NCI-H1092 (cell line): ENCODE measurements at regions not wholly inside any gene's neighbourhood (a gene's known extent, or its start where the extent isn't known, plus 50 kb on each side); places are given as distances from the start of the nearest gene placed in this dataset.
"Not testable (repeated sequence)": the region's sequence is repeated elsewhere in the genome, so short reads cannot be mapped to it uniquely, and the experiment has no call there.

ENCODE experiments used
- DNase-seq: peaks from one replicate; lab custom pipeline; 2025; lab: John Stamatoyannopoulos, UW

DNA sequence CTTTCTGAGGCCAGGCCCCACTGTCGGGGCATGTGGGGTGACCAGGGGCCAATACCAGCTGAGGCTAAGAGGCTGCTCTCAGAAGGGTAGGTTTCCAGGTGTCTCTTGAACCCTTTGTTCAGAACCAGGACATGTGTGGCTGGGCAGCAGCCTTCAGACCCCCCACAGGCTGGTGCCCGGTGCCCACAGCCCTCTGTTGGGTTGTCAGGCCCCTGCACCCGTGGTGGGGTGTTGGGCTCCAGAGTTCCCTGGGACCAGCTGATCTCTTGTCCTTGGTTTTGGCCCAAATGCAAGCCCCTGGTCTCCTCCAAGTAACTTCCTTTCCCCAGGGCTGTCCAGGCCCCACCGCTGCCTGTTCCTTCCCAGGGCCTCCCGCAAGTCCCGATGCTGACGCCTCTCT, 226.0 kb downstream of the TMEM121 start:
- DNase-seq, result not testable (repeated sequence)

DNA sequence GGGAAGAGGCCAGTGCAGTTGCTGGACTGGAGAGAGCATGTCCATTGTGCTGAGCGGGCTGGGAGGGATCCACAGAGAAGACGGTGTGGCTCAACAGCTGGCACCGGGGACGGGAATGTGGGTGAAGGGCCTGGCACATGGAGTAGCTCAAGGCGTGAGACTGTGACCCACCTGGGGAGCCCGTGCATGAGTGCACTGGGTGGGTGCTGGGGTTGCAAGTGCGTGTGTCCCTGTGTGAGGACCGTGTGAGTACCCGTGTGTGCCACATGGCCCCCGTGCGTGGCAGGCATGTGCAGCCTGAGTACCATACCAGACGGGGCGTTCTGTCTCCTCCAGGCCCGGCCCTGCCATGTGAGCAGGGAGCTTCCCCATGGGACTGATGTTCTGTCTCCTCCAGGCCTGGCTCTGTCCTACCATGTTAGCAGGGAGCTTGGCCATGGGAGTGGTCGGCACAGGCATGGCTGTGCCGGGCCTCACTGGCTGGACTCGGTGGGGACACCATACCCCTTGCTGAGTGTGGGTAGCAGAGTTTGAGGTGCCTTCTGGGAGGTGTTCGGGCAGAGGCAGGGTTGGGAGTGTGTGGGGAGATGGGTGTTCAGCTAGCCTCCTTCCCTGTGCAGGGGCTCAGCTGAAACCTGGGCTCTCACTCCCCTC, 234.4 kb downstream of the TMEM121 start:
- DNase-seq, result no peak

DNA sequence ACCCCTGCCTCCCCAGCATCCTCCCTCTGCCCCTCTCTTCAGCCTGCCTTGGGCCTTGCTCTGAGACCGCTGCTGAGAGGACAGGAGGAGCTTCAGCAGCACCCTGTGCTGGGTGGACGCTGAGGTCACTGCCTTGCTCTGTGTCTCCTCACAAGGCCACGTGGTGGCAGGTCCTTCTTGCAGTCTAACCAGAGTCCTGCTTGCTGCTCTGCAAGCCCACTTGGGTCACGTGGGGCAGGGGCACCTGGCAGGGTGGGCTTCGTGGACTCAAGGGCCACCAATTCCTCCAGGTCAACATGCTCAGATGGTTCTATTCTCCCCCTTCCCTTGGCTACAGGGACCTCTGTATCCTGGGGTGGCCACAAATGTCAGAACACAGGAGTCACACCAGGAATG, 235.0 kb downstream of the TMEM121 start:
- DNase-seq, result not testable (repeated sequence)

DNA sequence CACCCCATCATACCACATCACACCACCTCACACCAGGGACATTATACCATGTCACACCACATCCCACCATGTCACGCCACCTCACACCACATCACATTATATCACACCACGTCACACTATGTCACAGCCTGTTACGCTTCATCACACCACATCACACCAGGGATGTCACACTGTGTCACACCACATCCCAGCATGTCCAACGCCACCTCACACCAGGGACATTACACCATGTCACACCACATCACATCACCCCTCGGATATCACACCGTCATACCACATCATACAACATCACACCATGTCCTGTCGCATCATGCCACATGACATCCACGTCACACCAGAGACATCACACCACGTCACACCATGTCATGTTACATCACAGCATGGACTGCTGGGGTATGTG, 235.5 kb downstream of the TMEM121 start:
- no peak for DNase-seq

DNA sequence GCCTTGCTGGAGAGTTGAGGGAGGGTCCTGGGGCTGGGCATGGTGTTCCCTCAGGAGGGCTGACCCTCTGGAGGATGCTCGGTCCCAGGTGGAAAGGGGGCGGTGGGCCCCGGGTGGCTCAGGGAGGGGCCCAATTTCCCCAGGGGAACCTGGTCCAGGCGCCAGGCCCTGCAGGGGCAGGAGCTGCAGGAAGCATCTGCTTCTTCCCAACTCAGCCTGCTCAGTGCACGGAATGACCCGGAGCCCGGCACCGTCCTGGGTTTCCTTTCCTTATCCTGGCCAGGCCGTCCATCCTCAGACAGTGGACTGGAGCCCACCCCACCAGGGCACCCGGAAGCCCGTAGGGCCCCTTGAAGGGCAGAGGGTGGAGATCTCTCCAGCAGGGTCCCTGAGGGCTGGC, 235.9 kb downstream of the TMEM121 start:
- not testable (repeated sequence) for DNase-seq

DNA sequence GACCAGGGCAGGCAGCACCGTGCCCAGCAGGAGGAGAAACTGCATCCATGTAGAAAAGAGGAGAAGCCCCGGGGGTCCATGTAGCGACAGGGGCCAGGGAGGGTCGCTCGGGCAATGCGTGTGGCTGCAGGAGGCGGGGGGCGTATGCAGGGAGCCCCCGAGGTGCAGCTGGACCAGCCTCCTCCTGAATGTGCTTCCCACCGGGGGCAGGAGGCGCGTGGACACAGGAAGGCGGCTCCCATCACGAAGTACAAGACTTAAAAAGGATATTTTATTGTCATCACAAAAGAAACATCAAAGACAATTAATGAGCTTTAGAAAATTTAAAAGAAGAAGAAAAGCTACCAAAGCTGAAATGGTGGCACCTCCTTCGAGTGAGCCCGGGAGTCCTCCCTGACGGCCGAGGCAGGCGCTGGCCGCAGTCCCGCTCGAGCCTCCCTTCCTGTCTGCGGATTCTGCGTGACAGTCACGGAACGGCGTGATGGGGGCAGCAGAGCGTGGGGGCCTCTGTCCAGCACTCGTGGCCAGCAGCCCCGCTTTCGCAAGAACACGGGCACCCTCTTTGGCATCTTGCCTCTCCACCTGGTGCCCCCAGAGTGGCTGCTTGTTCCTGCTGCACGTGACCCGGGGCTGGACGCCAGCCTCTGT, 238.0 kb downstream of the TMEM121 start:
- DNase-seq, result not testable (repeated sequence)

DNA sequence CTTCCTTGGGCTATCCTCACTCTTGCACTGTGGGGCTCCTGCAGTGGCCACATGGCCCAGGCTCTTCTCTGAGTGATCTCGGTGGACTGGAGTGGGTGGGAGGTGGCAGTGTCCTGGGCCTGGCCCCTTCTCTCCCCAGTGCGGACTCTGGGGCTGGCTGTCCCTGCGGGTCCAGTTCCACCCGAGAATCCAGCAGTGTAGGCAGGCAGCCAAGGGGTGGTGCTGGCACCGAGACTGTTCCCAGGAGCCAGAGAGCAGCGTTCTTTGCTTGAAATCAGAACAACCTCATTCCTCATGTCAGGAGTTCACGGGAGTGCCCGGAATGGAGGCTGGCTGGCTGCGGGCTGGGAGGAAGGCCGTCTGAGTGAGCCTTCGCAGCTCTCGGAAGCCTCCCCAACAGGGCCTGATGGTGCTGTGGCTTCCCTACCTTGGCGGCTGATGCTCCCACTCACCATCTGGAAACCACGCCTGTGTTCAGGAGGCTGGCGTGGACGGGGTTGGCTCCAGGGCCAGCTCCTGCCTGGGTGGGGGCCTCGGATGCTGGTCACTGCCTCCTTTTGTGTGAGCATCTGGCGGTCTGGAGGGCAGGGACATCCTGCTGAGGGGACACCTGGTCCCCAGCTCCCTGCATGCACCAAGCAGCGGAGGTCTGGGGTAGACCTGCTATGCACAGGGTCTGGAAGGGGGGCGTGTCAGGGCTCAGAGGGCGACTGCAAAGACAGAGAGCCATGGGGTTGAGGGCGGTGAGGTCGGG, 238.9 kb downstream of the TMEM121 start:
- DNase-seq, result not testable (repeated sequence)

DNA sequence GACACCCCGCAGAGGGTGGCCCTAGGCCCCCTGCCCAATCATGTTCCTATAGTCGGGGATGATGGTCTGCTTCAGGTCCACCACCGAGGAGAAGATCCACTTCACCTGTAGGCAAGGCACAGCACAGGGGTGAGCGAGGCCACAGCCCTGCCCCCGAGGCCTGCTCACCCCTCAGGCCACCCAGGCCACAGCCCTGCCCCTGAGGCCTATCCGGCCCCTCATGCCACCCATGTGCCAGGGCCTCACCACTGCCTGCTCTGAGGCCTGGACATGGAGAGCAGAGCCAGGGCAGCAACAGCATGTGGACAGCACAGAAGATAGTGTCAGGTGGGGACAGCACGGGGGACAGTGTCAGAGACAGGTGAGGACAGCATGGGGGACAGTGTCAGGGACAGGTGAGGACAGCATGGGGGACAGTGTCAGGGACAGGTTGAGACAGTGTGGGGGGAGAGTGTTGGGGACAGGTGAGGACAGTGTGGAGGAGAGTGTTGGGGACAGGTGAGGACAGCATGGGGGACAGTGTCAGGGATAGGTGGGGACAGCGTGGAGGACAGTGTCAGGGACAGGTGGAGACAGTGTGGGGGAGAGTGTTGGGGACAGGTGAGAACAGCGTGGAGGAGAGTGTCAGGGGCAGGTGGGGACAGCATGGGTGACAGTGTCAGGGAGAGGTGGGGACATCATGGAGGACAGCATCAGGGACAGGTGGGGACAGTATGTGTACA, 239.7 kb downstream of the TMEM121 start:
- DNase-seq, result no peak

DNA sequence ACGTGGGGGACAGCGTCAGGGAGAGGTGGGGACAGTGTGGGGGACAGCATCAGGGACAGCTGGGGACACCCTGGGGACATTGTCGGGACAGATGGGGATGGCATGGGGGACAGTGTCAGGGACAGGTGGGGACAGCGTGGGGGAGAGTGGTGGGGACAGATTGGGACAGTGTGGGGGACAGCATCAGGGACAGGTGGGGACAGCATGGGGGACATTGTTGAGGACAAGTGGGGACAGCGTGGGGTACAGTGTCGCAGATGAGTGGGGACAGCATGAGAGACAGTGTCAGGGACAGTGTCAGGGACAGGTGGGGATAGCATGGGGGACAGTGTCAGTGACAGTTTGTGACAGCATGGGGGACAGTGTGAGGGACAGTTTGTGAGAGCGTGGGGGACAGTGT, 240.9 kb downstream of the TMEM121 start:
- DNase-seq, result no peak

DNA sequence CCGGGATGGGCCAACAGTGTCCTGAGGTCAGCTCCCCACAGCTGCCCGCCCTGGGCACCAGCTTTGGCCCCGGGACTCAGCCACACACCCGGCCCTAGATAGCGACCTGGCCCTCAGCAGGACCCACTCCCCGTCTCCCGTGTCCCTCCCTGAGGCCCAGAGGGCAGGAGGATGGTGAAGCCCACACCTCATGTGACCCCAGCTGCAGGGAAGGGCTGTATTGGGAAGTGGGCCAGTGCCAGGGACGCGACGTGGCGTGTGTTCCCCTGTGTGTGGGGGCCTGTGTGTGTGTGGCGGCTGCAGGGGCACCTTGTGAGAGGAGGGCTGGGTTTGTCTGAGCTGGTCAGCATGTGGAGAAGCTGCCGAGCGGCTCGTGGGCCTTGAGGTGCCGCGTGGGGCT, 241.7 kb downstream of the TMEM121 start:
- DNase-seq, result not testable (repeated sequence)

DNA sequence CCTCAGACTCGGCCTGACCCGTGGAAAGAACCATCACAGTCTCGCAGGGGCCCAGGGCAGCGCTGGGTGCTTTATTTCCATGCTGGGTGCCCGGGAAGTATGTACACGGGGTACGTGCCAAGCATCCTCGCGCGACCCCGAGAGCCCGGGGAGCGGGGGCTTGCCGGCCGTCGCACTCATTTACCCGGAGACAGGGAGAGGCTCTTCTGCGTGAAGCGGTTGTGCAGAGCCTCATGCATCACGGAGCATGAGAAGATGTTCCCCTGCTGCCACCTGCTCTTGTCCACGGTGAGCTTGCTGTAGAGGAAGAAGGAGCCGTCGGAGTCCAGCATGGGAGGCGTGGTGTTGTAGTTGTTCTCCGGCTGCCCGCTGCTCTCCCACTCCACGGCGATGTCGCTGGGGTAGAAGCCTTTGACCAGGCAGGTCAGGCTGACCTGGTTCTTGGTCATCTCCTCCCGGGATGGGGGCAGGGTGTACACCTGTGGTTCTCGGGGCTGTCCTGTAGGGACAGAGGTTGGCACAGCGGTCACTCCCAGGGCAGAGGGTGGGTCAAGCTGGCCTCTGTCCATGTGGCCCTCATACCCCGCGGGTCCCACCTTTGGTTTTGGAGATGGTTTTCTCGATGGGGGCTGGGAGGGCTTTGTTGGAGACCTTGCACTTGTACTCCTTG, 242.8 kb downstream of the TMEM121 start:
- DNase-seq, result not testable (repeated sequence)

DNA sequence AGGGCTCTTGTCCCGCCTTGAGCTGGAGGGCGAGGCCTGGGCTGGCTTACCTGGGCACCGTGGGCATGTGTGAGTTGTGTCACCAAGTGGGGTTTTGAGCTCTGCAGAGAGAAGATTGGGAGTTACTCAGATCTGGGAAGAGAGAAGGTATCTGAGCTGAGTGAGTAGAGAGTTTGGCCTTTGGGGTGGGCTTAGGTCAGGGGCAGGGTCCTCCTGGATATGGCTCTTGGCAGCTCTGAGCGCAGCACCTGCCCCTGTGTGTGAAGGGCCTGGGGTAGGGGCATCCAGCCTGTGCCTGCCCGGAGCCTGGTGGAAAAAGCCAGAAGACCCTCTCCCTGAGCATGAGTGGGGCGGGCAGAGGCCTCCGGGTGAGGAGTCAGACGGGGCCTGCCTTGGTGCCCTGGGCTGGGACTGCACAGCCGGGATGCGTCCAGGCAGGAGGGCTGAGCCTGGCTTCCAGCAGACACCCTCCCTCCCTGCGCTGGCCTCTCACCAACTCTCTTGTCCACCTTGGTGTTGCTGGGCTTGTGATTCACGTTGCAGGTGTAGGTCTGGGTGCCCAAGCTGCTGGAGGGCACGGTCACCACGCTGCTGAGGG, 244.3 kb downstream of the TMEM121 start:
- not testable (repeated sequence) for DNase-seq

DNA sequence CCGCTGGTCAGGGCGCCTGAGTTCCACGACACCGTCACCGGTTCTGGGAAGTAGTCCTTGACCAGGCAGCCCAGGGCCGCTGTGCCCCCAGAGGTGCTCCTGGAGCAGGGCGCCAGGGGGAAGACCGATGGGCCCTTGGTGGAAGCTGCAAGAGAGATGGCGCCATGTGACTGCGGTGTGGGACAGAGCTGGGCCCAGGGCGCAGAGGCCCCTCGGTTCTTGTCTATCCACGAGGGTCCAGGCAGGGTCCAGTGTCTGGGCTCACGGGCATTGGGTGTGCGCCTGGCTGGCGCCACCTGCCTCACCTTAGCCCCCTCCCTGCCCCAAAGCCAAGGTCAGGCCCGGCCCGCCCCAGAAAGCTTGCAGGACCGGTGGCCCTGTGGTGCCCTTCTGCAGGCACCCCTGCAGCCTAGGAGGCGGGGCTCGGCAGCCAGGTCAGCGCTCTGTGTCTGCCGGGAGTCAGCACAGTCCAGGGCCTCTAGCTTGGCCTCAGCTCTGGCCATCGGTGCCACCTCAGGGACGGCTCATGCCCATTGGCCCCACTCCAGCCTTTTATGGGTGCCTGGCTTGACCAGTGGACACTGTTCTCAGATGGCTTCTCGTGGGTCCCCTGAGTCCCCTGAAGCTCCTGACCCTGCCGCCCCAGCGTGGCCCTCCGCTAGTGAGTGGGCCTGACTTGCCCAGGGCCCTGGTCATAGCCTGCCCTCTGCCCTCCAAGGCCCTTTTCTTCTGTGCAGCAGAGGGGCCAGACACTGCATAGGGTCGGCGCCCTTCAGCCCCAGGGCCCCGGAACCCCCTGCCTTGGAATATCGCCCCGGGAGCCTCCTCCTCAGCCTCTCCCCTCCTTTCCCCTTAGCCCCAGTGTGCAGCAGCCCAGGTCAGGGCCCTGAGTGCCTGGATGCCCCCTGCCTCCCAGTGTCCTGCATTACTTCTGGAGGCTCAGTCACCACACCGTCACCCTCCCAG, 245.2 kb downstream of the TMEM121 start:
- DNase-seq, result not testable (repeated sequence)

DNA sequence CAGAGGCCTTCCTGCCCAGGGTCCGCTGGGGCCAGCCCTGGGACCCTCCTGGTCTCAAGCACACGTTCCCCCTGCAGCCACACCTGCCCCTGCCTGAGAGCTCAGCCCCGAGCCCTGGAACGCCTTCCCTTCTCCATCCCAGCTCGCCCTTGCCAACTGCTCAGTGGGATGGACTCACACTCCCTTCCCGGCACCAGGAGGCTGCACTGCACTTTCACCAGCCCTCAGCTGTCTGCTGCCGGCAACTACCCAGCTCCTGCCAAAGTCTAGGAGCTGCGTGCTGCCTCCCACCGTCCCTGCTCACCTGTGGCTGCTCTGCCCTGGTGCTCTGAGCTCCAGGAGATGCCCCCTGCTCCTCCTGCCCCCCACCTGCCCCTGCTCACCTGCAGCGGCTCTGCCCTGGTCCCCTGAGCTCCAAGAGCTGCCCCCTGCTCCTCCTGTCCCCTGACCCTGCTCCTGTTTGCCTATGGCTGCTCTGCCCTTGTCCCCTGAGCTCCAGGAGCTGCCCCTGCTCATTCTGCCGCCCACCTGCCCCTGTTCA, 246.4 kb downstream of the TMEM121 start:
- not testable (repeated sequence) for DNase-seq

DNA sequence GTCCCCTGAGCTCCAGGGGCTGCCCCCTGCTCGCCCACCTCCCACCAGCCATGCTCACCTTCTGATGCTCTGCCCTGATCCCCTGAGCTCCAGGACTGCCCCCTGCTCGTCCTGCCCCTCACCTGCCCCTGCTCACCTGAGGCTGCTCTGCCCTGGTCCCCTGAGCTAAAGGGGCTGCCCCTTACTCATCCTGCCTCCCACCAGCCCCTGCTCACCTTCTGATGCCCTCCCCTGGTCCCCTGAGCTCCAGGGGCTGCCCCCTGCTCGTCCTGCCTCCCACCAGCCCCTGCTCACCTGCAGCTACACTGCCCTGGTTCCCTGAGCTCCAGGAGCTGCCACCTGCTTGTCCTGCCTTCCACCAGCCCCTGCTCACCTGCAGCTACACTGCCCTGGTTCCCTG, 247.2 kb downstream of the TMEM121 start:
- DNase-seq, result no peak

DNA sequence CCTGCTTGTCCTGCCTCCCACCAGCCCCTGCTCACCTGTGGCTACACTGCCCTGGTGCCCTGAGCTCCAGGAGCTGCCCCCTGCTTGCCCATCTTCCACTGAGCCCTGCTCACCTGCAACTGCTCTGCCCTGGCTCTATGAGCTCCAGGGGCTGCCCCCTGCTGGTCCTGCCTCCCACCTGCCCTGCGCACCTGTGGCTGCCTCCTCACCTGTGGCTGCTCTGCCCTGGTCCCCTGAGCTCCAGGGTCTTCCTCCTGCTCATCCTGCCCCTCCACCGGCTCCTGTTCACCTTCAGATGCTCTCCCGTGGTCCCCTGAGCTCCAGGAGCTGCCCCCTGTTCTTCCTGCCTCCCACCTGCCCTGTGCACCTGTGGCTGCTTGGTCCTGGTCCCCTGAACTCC, 247.6 kb downstream of the TMEM121 start:
- DNase-seq, result no peak

DNA sequence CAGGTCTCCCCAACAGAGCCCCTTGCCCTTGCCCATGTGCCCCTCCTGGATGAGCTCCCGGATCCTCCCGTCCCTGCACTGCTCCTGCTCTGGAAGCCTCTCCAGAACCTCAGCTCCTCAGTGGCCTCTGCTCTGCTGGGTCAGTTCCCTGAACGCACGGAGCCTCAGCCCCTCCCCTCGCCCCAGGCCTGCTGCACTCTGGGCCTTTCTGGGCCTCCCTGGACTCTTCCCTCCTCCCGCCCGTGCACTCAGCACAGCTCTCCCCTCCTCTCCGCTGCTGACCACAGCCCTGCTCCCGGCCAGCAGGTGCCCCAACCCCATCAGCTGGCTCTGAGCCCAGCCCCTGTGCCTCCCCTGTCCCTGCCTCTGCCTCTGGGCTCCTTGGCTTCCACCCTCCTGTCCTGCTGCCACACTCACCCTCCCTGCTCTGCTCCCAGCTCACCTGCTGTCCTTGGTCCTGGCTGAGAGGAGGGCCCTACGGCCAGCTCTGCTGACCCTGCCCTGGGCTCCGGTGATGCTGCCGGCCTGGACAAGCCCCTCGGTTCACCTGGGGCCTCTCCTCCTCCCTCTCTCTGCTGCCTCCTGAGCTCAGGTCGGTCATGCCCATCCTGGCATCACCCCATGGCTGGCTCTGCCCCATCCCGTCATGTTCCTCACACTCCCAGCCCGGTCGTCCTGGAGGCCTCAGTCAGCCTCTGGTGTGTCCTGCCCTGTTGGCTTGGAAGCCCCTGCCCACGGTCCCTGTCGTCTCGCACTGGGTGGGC, 248.4 kb downstream of the TMEM121 start:
- DNase-seq, result not testable (repeated sequence)

DNA sequence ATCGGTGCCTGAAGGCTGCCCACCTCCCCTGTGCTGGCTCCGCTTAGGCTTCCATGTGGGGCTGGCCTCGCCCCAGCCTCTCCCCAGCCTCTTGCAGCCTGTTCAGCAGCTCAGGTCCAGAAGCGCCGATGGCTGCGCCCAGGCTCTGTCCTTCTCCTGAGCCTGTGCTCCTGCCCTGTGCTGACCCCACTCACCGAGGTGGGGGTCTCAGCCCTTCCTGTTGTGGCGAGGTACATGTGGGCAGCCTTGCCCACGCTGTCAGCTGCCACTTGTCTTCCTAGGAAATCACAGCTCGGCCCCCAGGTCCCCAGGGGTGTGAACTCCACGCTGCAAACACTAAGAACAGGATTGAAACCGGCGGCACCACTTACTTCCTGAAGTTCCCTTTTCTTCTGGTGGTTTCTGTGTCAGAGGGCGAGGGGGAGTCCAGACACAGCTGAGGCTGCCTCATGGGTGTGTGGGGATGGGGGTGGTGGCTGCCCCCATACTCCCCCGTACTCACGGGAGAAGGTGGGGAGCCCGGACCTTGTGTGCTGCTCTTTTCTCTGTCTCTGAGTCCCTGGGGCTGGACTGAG, 249.1 kb downstream of the TMEM121 start:
- DNase-seq, result not testable (repeated sequence)

DNA sequence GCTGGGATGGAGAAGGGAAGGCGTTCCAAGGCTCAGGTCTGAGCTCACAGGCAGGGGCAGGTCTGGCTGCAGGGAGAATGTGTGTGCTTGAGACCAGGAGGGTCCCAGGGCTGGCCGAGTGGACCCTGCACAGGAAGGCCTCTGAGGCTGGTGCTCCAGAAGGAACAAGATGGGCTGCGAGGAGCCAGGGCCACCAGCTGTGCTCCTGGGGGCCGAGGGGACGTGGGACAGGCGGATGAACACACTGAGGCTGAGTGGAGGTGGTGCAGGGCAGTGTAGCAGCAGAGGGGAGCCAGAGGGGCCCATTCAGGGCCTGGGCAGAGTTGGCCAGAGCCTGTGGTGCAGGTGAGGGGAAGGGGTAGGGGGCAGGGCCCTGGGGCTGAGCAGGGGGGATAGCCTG, 249.7 kb downstream of the TMEM121 start:
- not testable (repeated sequence) for DNase-seq
